HL-60 (cell line): ENCODE measurements at regions not wholly inside any gene's neighbourhood (a gene's known extent, or its start where the extent isn't known, plus 50 kb on each side); places are given as distances from the start of the nearest gene placed in this dataset.

Experiments
- POLR2AphosphoS5 ChIP-seq: IDR thresholded peaks from 2 replicates; pipeline ENCODE4 v1.6.1; 2012; ENCODE audit warnings: low read depth
- TF ChIP-seq, protein P1 (sequence below): IDR thresholded peaks from one replicate; pipeline ENCODE4 v1.5.1; 2011; ENCODE audit warnings: low read length, control low read depth, inconsistent platforms; ENCODE audit not compliant: insufficient read depth

DNA sequence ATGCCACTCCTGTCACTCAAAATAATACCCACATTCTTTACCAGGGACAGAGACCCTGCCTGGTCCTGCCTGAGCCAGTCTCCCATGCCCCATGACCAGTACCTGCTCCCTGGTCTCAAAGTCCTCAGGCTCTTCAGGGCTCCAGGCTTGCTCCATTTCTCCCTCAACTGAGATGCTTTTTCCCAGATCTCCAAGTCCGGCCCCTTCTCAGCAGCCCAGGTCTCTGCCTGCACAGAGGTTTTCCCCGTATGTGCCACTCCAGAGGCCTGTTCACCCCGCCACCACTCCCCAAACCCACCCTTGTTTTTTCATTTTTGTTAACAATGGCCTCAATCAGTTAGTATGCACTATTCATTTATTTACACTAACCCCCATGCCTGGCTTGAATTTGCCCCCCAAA, 499.5 kb upstream of the MYT1L start:
- TF ChIP-seq, protein P1, sequence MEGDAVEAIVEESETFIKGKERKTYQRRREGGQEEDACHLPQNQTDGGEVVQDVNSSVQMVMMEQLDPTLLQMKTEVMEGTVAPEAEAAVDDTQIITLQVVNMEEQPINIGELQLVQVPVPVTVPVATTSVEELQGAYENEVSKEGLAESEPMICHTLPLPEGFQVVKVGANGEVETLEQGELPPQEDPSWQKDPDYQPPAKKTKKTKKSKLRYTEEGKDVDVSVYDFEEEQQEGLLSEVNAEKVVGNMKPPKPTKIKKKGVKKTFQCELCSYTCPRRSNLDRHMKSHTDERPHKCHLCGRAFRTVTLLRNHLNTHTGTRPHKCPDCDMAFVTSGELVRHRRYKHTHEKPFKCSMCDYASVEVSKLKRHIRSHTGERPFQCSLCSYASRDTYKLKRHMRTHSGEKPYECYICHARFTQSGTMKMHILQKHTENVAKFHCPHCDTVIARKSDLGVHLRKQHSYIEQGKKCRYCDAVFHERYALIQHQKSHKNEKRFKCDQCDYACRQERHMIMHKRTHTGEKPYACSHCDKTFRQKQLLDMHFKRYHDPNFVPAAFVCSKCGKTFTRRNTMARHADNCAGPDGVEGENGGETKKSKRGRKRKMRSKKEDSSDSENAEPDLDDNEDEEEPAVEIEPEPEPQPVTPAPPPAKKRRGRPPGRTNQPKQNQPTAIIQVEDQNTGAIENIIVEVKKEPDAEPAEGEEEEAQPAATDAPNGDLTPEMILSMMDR, result no peak
- no peak for TF ChIP-seq POLR2AphosphoS5
